Activated CD4-positive, CD25-positive, alpha-beta regulatory T cell treated with anti-CD3 and anti-CD28 coated beads, Interleukin-2, amount 50 U/mL, for 16 hours (primary cell): ENCODE measurements at regions not wholly inside any gene's neighbourhood (a gene's known extent, or its start where the extent isn't known, plus 50 kb on each side); places are given as distances from the start of the nearest gene placed in this dataset.

ENCODE experiments used
- DNase-seq: peaks from one replicate; pipeline ENCODE4 v3.0.0-alpha.2; 2020; ENCODE audit warnings: low read depth, low spot score

DNA sequence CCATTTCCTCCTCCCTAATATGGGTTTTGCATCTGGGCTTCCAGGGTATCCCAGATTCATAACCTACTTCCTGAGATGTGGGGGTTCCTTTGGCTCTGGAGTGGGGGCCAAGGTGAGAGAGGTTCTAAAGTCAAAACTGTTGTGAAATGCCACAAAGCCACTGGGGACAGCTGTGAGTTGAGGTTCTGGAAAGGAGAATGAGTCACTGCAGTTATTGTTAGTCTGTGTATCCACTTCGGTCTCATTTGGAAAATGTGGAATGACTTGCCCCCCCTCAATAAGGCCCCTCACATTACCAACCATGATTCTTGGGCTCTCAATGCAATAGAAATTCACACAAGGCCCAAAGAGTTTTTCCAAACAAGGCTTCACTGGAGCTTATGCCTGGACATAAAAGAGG lies 51.1 kb upstream of the LGALSL start:
- DNase-seq, result no peak

DNA sequence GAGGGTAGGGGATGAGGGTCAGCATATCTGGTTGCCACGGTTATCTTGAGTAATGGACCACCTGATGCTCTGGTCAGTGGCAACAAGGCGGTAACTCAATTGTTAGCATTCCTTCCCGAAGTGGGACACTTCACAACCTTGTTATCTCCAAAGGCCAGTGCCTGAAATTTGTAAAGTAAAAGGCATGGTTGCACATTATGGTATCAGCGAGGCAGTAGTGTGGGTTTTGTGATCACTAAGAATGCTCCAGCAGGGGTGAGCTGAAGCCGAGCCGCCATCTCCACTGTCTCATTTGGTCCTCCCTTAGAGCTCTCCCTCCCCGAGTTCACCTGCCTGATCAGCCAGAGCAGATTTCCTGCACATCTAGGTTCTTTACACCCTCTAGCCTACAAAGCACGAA lies 50.5 kb upstream of the LGALSL start:
- DNase-seq, result no peak

DNA sequence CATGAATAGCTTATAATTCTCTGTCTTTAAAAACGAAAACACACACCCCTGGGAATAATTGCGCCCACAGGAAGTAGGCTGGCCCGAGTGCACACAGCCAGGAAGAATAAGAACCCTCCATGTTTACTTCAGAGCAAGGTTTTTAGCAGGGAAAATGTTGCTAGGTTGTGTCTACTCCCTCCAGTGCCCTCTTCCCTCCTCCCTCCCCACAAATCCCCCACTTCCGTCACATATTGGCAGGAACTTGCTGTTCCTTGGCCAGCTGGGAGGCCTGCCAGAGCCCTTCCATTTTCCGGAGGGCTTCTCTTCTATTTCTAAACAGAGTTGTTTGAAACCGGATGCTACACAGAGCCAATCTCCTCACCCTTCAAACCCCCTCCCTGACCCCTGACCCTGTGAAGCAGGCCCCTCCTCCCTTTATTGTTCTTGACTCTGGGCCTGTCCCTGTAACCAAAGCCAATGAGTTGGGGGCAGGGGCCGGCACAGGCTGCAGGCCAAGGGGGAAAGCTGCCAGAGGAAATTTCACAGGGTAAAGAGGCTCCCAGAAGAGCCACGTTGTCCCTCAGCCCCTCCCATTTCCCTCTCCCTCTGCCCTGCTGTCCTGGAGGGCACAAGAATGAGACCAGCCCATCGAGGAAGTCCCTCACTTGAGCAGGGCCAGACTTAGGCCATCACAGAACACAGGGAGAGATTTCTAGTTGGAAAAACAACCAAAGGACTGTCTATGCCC lies 49.8 kb upstream of the LGALSL start:
- DNase-seq, result no peak
